DND-41 (cell line): ENCODE measurements at regions not wholly inside any gene's neighbourhood (a gene's known extent, or its start where the extent isn't known, plus 50 kb on each side); places are given as distances from the start of the nearest gene placed in this dataset.

ENCODE experiments used
- CTCF ChIP-seq: IDR thresholded peaks from 2 replicates; pipeline ENCODE4 v1.5.1; 2012; ENCODE audit warnings: borderline replicate concordance, low read length, moderate library complexity, mild to moderate bottlenecking; ENCODE audit not compliant: poor library complexity, severe bottlenecking; ENCODE audit errors: extremely low read depth
- EZH2 ChIP-seq: IDR thresholded peaks from 3 replicates; pipeline ENCODE4 v1.6.1; 2012; ENCODE audit warnings: borderline replicate concordance, low read depth, mild to moderate bottlenecking, moderate library complexity, low read length, inconsistent platforms; ENCODE audit not compliant: severe bottlenecking

- TF ChIP-seq CTCF (no peak), EZH2 (no peak)
These were observed 80.9 kb upstream of the OR9Q1 start for GRCh38 chr11:57942808-57943207.
